GM19351 (cell line): ENCODE measurements at regions not wholly inside any gene's neighbourhood (a gene's known extent, or its start where the extent isn't known, plus 50 kb on each side); places are given as distances from the start of the nearest gene placed in this dataset.
A peak's percentile ranks its signal among the peaks of the same experiment; 100 is the strongest.

Experiments
- ATAC-seq: cut with Tn5 transposase; IDR thresholded peaks from one replicate; pipeline ENCODE4 v1.9.1; 2021; ENCODE audit warnings: mild to moderate bottlenecking, moderate library complexity; ENCODE audit not compliant: unreplicated experiment

DNA sequence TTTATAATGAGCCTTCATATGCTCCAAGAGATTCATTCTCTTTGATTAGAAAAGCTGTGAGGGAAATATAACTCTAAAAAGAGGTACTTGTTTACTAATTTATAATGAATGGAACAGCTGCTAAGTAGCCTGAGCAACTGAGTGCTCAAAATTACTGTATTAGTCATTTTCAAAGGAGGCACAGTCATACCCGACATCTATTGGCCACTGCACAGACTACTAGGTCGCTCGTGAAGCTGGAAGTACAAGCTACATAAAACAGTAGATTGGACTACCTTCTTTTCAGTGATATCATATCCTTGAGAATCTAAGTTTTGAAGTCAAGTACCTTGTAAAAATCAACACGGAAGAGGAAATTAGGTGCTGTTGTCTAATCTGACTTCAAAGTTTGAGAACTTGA lies 52.0 kb upstream of the GLRB start:
- ATAC-seq: peak; percentile 53

DNA sequence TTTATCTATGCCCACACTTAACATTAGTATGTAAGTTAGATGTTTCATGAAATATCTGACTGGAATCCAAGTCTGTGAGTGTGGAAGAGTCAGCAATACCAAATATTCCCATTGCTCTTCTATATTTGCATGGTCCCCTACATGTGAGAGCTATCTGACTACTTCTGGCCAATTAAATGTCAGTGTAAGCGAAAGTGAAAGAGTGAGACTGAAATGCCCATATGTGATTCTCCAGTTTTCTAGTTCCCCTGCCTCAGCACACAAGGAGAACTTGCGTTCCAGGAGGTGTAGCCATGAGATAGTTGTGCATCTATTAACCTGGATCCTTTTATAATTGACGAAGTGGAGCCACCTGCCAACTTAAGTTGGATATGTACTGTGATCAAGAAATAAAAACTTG lies 50.1 kb upstream of the GLRB start:
- no peak for ATAC-seq
